ENCODE measurements at regions not wholly inside any gene's neighbourhood (a gene's known extent, or its start where the extent isn't known, plus 50 kb on each side); places are given as distances from the start of the nearest gene placed in this dataset.

DNA sequence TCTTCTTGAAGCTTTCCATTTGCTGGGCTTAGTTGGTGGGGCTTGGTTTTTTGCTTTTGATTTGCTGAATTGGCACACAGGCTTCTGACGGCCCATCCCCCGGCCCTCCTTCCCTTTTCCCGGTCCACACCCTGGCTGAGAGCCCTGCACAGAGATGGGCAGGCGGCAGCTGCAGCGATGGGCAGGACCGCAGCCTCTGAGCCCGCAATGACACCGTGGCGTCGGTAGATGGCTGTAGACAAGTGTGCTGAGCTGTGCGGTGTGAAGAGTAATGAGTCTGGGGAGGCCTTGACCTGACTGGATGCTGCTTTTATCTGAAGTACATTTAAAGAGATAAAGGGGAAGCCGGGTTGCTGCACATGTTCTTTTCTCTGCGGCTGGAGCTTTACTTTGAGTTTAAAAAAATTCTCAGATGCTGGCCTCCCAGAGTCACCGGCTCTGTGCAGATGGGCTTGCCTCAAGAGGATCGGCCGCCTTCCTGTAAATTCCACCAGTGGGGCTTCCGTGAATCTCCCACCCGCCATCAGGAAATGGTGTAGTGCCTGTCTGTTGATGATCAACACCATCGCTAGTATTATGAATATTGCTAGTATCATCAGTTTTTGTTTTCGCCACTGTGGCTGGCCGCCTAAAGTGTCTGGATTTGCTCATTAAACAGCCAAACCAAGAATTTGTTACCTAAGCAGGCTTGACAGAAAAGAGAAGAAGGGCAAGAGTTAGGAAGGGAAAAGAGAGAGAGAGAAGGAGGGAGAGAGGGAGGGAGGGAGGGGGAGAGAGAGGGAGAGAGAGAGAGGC, 245.6 kb upstream of the RBFOX1 start:
- TF ChIP-seq, protein P1, sequence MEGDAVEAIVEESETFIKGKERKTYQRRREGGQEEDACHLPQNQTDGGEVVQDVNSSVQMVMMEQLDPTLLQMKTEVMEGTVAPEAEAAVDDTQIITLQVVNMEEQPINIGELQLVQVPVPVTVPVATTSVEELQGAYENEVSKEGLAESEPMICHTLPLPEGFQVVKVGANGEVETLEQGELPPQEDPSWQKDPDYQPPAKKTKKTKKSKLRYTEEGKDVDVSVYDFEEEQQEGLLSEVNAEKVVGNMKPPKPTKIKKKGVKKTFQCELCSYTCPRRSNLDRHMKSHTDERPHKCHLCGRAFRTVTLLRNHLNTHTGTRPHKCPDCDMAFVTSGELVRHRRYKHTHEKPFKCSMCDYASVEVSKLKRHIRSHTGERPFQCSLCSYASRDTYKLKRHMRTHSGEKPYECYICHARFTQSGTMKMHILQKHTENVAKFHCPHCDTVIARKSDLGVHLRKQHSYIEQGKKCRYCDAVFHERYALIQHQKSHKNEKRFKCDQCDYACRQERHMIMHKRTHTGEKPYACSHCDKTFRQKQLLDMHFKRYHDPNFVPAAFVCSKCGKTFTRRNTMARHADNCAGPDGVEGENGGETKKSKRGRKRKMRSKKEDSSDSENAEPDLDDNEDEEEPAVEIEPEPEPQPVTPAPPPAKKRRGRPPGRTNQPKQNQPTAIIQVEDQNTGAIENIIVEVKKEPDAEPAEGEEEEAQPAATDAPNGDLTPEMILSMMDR (conservative IDR thresholded peaks at IDR 0.05; ENCODE audit: low read depth, low read length): no peak
- no peak for TF ChIP-seq RAD21 (IDR thresholded peaks at IDR 0.05; ENCODE audit: low read length)
- TF ChIP-seq RCOR1 (IDR thresholded peaks at IDR 0.05; ENCODE audit: insufficient replicate concordance, low read length): no peak
- no peak for TF ChIP-seq CEBPB (IDR thresholded peaks at IDR 0.05; ENCODE audit: low read depth, low read length)
